ENCODE measurements at regions not wholly inside any gene's neighbourhood (a gene's known extent, or its start where the extent isn't known, plus 50 kb on each side); places are given as distances from the start of the nearest gene placed in this dataset.

DNA sequence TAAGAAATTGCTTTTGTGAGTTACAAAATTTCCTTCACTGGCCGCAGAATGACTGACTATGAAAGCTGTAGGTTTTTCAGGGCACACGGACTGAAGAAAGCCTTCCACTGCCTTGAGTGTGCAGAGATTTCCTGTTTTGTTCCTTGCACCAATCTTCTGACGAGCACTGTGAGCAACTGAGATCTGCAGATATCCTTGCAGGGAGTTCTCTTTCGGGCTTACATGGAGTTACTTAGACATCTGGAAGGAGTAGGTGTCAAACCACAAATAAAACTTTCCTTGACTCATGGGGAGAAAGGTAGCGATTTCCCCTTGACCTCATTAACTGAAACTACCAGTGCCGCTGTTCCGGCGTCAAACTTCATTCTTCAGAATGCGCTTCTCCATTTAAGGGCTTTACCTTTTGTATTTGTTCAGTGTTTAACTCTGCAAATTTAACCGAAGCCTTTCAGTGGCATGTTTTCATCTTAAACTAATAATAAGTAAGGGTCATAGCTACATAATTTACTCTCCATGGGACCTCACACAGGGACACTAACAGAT, 1175.3 kb downstream of the GATA3 start:
- no peak for DNase-seq (ENCODE audit: low spot score)
- TF ChIP-seq, protein P1, sequence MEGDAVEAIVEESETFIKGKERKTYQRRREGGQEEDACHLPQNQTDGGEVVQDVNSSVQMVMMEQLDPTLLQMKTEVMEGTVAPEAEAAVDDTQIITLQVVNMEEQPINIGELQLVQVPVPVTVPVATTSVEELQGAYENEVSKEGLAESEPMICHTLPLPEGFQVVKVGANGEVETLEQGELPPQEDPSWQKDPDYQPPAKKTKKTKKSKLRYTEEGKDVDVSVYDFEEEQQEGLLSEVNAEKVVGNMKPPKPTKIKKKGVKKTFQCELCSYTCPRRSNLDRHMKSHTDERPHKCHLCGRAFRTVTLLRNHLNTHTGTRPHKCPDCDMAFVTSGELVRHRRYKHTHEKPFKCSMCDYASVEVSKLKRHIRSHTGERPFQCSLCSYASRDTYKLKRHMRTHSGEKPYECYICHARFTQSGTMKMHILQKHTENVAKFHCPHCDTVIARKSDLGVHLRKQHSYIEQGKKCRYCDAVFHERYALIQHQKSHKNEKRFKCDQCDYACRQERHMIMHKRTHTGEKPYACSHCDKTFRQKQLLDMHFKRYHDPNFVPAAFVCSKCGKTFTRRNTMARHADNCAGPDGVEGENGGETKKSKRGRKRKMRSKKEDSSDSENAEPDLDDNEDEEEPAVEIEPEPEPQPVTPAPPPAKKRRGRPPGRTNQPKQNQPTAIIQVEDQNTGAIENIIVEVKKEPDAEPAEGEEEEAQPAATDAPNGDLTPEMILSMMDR (IDR thresholded peaks at IDR 0.05; ENCODE audit: extremely low read depth, missing control alignments) = no peak

DNA sequence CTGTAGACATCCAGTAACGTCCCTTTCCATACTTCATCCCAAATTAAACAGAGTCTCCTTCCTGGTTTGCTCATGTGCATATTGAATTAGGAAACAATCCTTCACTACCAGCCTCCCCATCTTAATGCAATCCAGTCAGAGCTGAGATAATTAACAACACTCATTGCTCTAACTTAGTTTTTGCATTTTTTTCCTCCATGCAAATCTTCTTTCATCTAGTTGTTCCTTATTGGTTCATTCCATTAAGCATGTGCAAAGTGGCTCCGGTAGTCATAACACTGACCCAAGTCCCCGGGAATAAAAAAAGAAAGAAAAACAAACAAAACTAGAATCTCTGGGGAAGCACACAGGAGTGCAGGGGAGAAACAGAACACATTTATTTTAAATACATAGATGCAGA, 1176.1 kb downstream of the GATA3 start:
- TF ChIP-seq, protein P1 (IDR thresholded peaks at IDR 0.05; ENCODE audit: extremely low read depth, missing control alignments) = no peak
- DNase-seq (ENCODE audit: low spot score) = no peak

DNA sequence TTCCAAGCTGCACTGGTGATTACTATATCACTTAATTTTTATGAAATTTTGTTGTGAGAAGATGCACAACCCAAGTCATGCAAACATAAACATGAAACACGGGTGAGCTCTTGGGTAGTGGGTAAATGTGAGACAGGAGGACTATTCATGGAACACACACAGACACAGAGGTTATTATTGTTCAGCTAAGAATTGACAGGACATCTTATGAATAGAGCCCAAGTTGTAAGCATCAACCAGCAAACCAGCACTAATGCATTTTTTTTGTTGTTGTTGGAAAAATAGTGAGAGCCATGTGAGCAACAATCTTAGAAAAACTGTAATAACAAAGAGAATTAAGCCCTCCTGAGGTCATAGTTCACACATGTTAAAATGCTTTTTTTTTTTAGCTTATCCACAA, 1179.7 kb downstream of the GATA3 start:
- TF ChIP-seq, protein P1 (IDR thresholded peaks at IDR 0.05; ENCODE audit: extremely low read depth, missing control alignments) = no peak
- DNase-seq (ENCODE audit: low spot score) = no peak

DNA sequence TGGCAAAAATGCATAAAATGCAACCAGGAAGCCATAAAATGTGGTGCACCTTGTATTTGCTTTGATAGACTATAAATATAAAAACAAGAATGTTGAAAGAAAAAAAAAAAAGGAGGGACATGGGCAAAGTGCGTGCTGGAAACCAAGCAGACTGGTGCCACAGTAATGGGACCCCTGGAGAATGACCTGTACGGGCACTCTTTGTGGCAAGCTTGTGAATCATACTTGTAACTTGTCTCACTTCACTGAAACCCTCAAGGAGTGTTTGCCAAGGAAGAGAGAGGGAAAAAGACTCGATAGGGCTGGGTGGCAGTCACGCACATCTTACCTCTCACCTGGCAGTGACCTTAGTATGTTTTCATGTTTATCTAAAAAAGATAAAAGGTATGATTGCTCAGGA, 1183.6 kb downstream of the GATA3 start:
- DNase-seq (ENCODE audit: low spot score) = no peak
- TF ChIP-seq, protein P1 (IDR thresholded peaks at IDR 0.05; ENCODE audit: extremely low read depth, missing control alignments) = no peak

DNA sequence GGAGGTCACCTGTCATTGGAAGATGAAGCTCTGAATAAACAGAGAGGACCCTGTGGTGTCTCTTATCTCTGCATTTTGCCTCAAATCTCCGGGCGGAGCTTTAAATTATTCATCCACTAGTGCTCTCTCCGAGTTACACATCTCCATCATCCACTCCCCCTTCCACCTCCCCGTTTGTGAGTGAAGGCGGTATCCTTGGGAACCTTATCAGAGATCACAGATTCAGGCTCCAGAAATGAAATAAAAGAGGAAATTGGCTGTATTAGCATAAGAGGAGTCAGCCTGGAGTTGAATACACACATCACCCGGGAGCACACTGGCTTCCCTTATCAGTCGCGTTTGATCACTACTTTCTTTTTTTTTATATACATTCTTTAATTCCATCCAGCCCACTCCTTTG, 1184.8 kb downstream of the GATA3 start:
- no peak for DNase-seq (ENCODE audit: low spot score)
- TF ChIP-seq, protein P1 (IDR thresholded peaks at IDR 0.05; ENCODE audit: extremely low read depth, missing control alignments) = no peak

DNA sequence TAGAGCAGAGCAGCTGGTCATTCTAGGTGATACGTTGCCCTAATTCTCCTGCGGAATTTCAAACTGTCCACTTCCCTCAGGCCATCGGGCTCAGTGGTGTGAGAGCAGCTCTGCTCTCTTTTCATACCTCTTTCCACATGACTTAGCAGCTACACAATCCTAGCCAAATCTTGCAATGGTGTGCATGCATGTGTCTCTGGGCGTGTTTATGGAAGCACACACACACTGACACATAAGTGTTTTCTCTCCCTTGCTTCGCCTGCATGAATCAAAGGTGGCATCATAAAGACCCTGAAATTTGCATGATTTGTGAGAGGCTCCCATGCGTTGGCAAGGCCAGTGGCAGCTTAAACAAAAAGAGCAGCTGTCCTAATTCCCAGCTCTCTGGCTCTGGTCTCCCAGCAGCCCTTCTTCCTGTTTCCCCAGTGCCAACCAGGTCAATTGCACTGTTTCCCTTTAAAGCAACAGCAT, 1189.5 kb downstream of the GATA3 start:
- DNase-seq (ENCODE audit: low spot score) = no peak

DNA sequence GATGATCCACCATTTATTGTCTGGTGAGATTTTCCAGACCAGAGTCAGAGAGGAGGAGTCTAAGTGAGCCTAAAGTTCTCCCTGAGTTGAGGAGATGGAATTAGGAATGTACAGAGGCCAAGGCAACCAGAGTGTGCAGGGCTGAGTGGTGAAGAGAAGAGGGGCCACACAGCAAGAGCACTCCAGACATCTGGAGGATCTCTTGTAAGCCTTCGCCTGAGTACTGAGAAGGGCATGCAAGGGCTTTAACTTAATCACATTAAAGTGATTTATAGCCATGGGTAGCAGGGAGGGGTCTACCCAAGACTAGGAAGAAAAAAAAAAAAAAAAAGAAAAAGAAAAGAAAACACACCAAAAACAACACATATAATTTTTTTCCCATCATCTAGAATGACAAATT, 1190.4 kb downstream of the GATA3 start:
- DNase-seq (ENCODE audit: low spot score) = no peak
- TF ChIP-seq, protein P1 (IDR thresholded peaks at IDR 0.05; ENCODE audit: extremely low read depth, missing control alignments) = no peak

More for the DNA sequence above, 1189.5 kb downstream of the GATA3 start:
- TF ChIP-seq, protein P1 (IDR thresholded peaks at IDR 0.05; ENCODE audit: extremely low read depth, missing control alignments) = no peak

Data from GM20000 (cell line).